NCI-H526 (cell line): ENCODE measurements at regions not wholly inside any gene's neighbourhood (a gene's known extent, or its start where the extent isn't known, plus 50 kb on each side); places are given as distances from the start of the nearest gene placed in this dataset.
"Not testable (repeated sequence)": the region's sequence is repeated elsewhere in the genome, so short reads cannot be mapped to it uniquely, and the experiment has no call there.

ENCODE experiments used
- DNase-seq, 2 experiments: peaks; one replicate each; lab custom pipeline; 2025; lab: John Stamatoyannopoulos, UW

- no peak for DNase-seq
These were observed 128.1 kb upstream of the PTPRZ1 start for GRCh38 chr7:121744877-121745276.

GRCh38 chr7:121744319-121744718 lies 128.6 kb upstream of the PTPRZ1 start:
- DNase-seq: no peak

- DNase-seq: no peak
These were observed 131.1 kb upstream of the PTPRZ1 start for GRCh38 chr7:121741896-121742295.

GRCh38 chr7:121739465-121739864 lies 133.5 kb upstream of the PTPRZ1 start:
- DNase-seq: no peak

GRCh38 chr7:121730869-121731268 lies 142.1 kb upstream of the PTPRZ1 start:
- peak; percentile 70 to 76 for DNase-seq

- peak; percentile 88 for DNase-seq
These were observed 158.2 kb upstream of the PTPRZ1 start for GRCh38 chr7:121714559-121715303.

- DNase-seq: peak; percentile 94 to 96
These were observed 160.0 kb upstream of the PTPRZ1 start for GRCh38 chr7:121712961-121713360.

- DNase-seq: no peak
These were observed 175.1 kb upstream of the PTPRZ1 start for GRCh38 chr7:121697731-121698316.

- DNase-seq: no peak
These were observed 176.0 kb upstream of the PTPRZ1 start for GRCh38 chr7:121696954-121697353.

- no peak for DNase-seq
These were observed 183.2 kb upstream of the PTPRZ1 start for GRCh38 chr7:121689749-121690148.

GRCh38 chr7:121681700-121682099 lies 191.3 kb upstream of the PTPRZ1 start:
- no peak for DNase-seq

- DNase-seq: no peak
These were observed 196.8 kb upstream of the PTPRZ1 start for GRCh38 chr7:121676168-121676567.

GRCh38 chr7:121674455-121674854 lies 198.5 kb upstream of the PTPRZ1 start:
- not testable (repeated sequence) for DNase-seq

GRCh38 chr7:121669144-121669543 lies 203.8 kb upstream of the PTPRZ1 start:
- no peak for DNase-seq

- DNase-seq: no peak
These were observed 206.7 kb upstream of the PTPRZ1 start for GRCh38 chr7:121666306-121666705.

GRCh38 chr7:121643320-121643719 lies 229.6 kb upstream of the PTPRZ1 start:
- no peak for DNase-seq

- DNase-seq: no peak
These were observed 233.3 kb upstream of the PTPRZ1 start for GRCh38 chr7:121639705-121640104.

- DNase-seq: no peak
These were observed 234.7 kb upstream of the PTPRZ1 start for GRCh38 chr7:121638286-121638685.

- no peak for DNase-seq
These were observed 238.2 kb upstream of the FAM3C start for GRCh38 chr7:121634356-121634755.

GRCh38 chr7:121633186-121633585 lies 237.1 kb upstream of the FAM3C start:
- no peak for DNase-seq

GRCh38 chr7:121624958-121625357 lies 228.8 kb upstream of the FAM3C start:
- DNase-seq: peak in 1 of 2 experiments; percentile 13

GRCh38 chr7:121623130-121623872 lies 227.2 kb upstream of the FAM3C start:
- peak; percentile 28 to 54 for DNase-seq

- DNase-seq: peak in 1 of 2 experiments; percentile 29
These were observed 225.8 kb upstream of the FAM3C start for GRCh38 chr7:121621937-121622336.
